Keratinocyte (primary cell): ENCODE measurements at regions not wholly inside any gene's neighbourhood (a gene's known extent, or its start where the extent isn't known, plus 50 kb on each side); places are given as distances from the start of the nearest gene placed in this dataset.

Experiments used
- DNase-seq: peaks from one replicate; pipeline ENCODE4 v3.0.0-alpha.2; 2011; ENCODE audit warnings: low read depth, missing footprints, low spot score
- FAIRE-seq: peaks from 2 replicates; lab custom pipeline; 2011; peaks lifted over from hg19 to GRCh38; lab: Jason Lieb, UNC
- H2AFZ ChIP-seq: 2 replicates; pipeline ENCODE4 v1.6.0; 2012; ENCODE audit warnings: low read length, control low read depth, inconsistent platforms; ENCODE audit not compliant: control insufficient read depth
- H3K27ac ChIP-seq: 2 replicates; pipeline ENCODE4 v1.5.1; 2011; ENCODE audit warnings: low read length; ENCODE audit not compliant: control insufficient read depth, insufficient read depth
- H3K27me3 ChIP-seq: 3 replicates; pipeline ENCODE4 v1.6.0; 2011; ENCODE audit warnings: low read length; ENCODE audit not compliant: control insufficient read depth, insufficient read depth; ENCODE audit errors: extremely low read depth
- H3K36me3 ChIP-seq, 2 experiments: 2 replicates in 1 of 2; 3 replicates in 1 of 2; pipeline ENCODE4 v1.5.1; 2011; ENCODE audit warnings: low read length in 2 of 2, mild to moderate bottlenecking in 1 of 2; ENCODE audit not compliant: control insufficient read depth in 2 of 2, insufficient read depth in 2 of 2; ENCODE audit errors: extremely low read depth in 1 of 2
- H3K4me1 ChIP-seq: 3 replicates; pipeline ENCODE4 v1.5.1; 2011; ENCODE audit warnings: low read length; ENCODE audit not compliant: control insufficient read depth, insufficient read depth; ENCODE audit errors: extremely low read depth
- H3K4me2 ChIP-seq: 3 replicates; pipeline ENCODE4 v1.6.0; 2011; ENCODE audit warnings: low read depth, low read length; ENCODE audit not compliant: control insufficient read depth, insufficient read depth; ENCODE audit errors: extremely low read depth
- H3K4me3 ChIP-seq, 3 experiments: fragments of 200-600 bp in 1 of 3; sonication (generic) in 1 of 3; 2 replicates in 2 of 3; 3 replicates in 1 of 3; pipeline ENCODE4 v1.5.1; 2011 to 2016; ENCODE audit warnings: low read length in 3 of 3, mild to moderate bottlenecking in 3 of 3, control low read depth in 2 of 3, inconsistent platforms in 1 of 3, low read depth in 1 of 3, mixed read lengths in 1 of 3, mixed run types in 1 of 3, moderate library complexity in 1 of 3; ENCODE audit not compliant: control insufficient read depth in 2 of 3, insufficient read depth in 2 of 3; ENCODE audit errors: extremely low read depth in 1 of 3
- H3K79me2 ChIP-seq: 2 replicates; pipeline ENCODE4 v1.6.0; 2012; ENCODE audit warnings: low read length; ENCODE audit not compliant: control insufficient read depth, insufficient read depth
- H3K9ac ChIP-seq: 3 replicates; pipeline ENCODE4 v1.6.0; 2011; ENCODE audit warnings: low read length; ENCODE audit not compliant: control insufficient read depth, insufficient read depth; ENCODE audit errors: extremely low read depth
- H3K9me1 ChIP-seq: 3 replicates; pipeline ENCODE4 v1.6.0; 2011; ENCODE audit warnings: low read length; ENCODE audit not compliant: control insufficient read depth, insufficient read depth; ENCODE audit errors: extremely low read depth
- H3K9me3 ChIP-seq: 2 replicates; pipeline ENCODE4 v1.5.1; 2012; ENCODE audit warnings: low read depth, low read length; ENCODE audit not compliant: control insufficient read depth
- H4K20me1 ChIP-seq: 3 replicates; pipeline ENCODE4 v1.6.0; 2011; ENCODE audit warnings: low read length; ENCODE audit not compliant: control insufficient read depth, insufficient read depth; ENCODE audit errors: extremely low read depth
- CTCF ChIP-seq, 3 experiments: IDR thresholded peaks in 1 of 3; conservative IDR thresholded peaks in 1 of 3; optimal IDR thresholded peaks in 1 of 3; 2 replicates in 2 of 3; 3 replicates in 1 of 3; pipeline versions ENCODE3 to v1.5.1; 2011; ENCODE audit warnings: low read length in 3 of 3, mild to moderate bottlenecking in 3 of 3, moderate library complexity in 2 of 3, control low read depth in 1 of 3, inconsistent platforms in 1 of 3; ENCODE audit not compliant: insufficient read depth in 2 of 3; ENCODE audit errors: extremely low read depth in 1 of 3
- EZH2 ChIP-seq: IDR thresholded peaks from one replicate; pipeline ENCODE4 v1.6.1; 2012; ENCODE audit warnings: inconsistent platforms, mild to moderate bottlenecking, low read length, moderate library complexity
- dilution Hi-C: fragments of 300-500 bp; cut with MboI; formaldehyde crosslinking; loops from one replicate; pipeline ENCODE4 v1.7.0; 2020; ENCODE audit warnings: low sequenced_read_pairs; ENCODE audit not compliant: extremely low pct_ligation_motif_present

GRCh38 chr3:21163956-21164355, 587.1 kb downstream of the ZNF385D start:
- no peaks in the 10 kb centered on the region for H4K20me1 ChIP-seq
- H3K27ac ChIP-seq, result no peak overlapping the region
- DNase-seq (no peak), FAIRE-seq (no peak)
- no peak overlapping the region for H3K4me2 ChIP-seq
- H3K4me1 ChIP-seq, result no peaks in the 10 kb centered on the region
- H3K9me1 ChIP-seq, result no peaks in the 10 kb centered on the region
- no peaks in the 10 kb centered on the region for H3K36me3 ChIP-seq
- H3K9ac ChIP-seq, result no peak overlapping the region
- dilution Hi-C loops, result no loop called here
- H3K9me3 ChIP-seq, result no peaks in the 10 kb centered on the region
- TF ChIP-seq EZH2 (no peak), CTCF (optimal IDR thresholded peaks at IDR 0.05 in 1 of 3, IDR thresholded peaks at IDR 0.05 in 1 of 3, conservative IDR thresholded peaks at IDR 0.05 in 1 of 3; ENCODE audit: extremely low read depth in 1 of 3, insufficient read depth in 2 of 3, low read length in 3 of 3) (no peak)
- H2AFZ ChIP-seq, result no peak overlapping the region
- no peak overlapping the region for H3K4me3 ChIP-seq
- H3K79me2 ChIP-seq, result no peaks in the 10 kb centered on the region
- no peaks in the 10 kb centered on the region for H3K27me3 ChIP-seq

- Histone ChIP-seq H4K20me1 (no peaks in the 10 kb centered on the region), H3K36me3 (no peaks in the 10 kb centered on the region), H3K4me3 (no peak overlapping the region), H3K4me1 (no peaks in the 10 kb centered on the region), H3K27me3 (no peaks in the 10 kb centered on the region), H3K9me1 (no peaks in the 10 kb centered on the region), H3K27ac (no peak overlapping the region), H3K9me3 (no peaks in the 10 kb centered on the region), H3K4me2 (no peak overlapping the region), H3K9ac (no peak overlapping the region), H2AFZ (no peak overlapping the region), H3K79me2 (no peaks in the 10 kb centered on the region)
- TF ChIP-seq CTCF (optimal IDR thresholded peaks at IDR 0.05 in 1 of 3, IDR thresholded peaks at IDR 0.05 in 1 of 3, conservative IDR thresholded peaks at IDR 0.05 in 1 of 3; ENCODE audit: extremely low read depth in 1 of 3, insufficient read depth in 2 of 3, low read length in 3 of 3) (no peak), EZH2 (no peak)
- DNase-seq, result no peak
- no peak for FAIRE-seq
- dilution Hi-C loops, result no loop called here
Measured at GRCh38 chr3:21159543-21159906, 591.5 kb downstream of the ZNF385D start.
